HG03439 (cell line): ENCODE measurements at regions not wholly inside any gene's neighbourhood (a gene's known extent, or its start where the extent isn't known, plus 50 kb on each side); places are given as distances from the start of the nearest gene placed in this dataset.
"Not testable (repeated sequence)": the region's sequence is repeated elsewhere in the genome, so short reads cannot be mapped to it uniquely, and the experiment has no call there.

Source experiments
- ATAC-seq: cut with Tn5 transposase; IDR thresholded peaks from one replicate; pipeline ENCODE4 v1.9.1; 2021; ENCODE audit warnings: mild to moderate bottlenecking, moderate library complexity; ENCODE audit not compliant: unreplicated experiment

GRCh38 chr3:178194539-178194938, 341.7 kb upstream of the KCNMB2 start:
- no peak for ATAC-seq

- ATAC-seq = no peak
Measured at GRCh38 chr3:178195824-178196223, 340.4 kb upstream of the KCNMB2 start.

- no peak for ATAC-seq
Measured at GRCh38 chr3:178198329-178198728, 337.9 kb upstream of the KCNMB2 start.

- ATAC-seq = no peak
Measured at GRCh38 chr3:178200316-178200715, 335.9 kb upstream of the KCNMB2 start.

DNA sequence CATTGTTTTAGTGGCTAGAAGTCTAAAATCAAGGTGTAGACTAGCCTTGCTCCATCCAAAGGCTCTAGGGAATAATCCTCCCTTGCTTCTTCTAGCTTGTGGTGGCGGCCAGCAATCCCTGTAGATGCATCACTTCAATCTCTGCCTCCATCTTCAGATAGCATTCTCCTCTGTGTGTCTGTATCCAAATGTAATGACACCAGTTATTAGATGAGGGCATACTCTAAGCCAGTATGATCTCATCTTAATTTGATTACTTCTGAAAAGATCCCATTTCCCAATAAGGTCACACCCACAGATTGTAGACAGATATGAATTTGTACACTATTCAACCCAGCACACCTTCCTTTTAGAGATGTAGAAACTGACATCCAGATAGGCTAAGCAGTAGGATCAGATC, 334.5 kb upstream of the KCNMB2 start:
- no peak for ATAC-seq

GRCh38 chr3:178202194-178202593, 334.0 kb upstream of the KCNMB2 start:
- no peak for ATAC-seq

- ATAC-seq = no peak
Measured at GRCh38 chr3:178203165-178203564, 333.1 kb upstream of the KCNMB2 start.

GRCh38 chr3:178203650-178204049, 332.6 kb upstream of the KCNMB2 start:
- ATAC-seq = no peak

GRCh38 chr3:178205740-178206139, 330.5 kb upstream of the KCNMB2 start:
- no peak for ATAC-seq

GRCh38 chr3:178206521-178206920, 329.7 kb upstream of the KCNMB2 start:
- no peak for ATAC-seq

DNA sequence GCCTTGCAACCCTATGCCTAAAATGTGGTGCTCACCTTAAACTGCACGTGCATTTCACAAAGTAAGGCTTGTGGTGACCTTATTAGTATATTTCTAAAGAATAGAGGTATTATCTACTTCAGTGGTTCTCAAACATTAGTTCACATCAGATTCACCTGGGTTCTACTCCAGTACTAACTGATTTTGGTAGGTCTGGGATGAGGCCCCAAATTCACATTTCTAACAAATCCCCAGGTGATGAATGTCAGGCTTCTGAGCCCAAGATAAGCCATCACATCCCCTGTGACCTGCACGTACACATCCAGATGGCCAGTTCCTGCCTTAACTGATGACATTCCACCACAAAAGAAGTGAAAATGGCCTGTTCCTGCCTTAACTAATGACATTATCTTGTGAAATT, 329.1 kb upstream of the KCNMB2 start:
- ATAC-seq = not testable (repeated sequence)

DNA sequence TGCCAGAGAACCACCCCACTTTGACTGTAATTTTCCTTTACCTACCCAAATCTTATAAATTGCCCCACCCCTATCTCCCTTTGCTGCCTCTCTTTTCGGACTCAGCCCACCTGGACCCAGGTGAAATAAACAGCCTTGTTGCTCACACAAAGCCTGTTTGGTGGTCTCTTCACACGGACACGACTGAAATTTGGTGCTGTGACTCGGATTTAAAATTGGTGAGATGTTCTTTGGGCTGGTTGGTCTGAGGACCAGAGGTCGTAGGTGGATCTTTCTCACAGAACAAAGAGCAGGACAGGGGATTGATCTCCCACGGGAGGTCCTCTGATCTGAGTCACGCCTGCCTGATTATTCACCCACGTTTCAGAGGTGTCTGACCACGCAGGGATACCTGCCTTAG, 328.6 kb upstream of the KCNMB2 start:
- not testable (repeated sequence) for ATAC-seq

- ATAC-seq = not testable (repeated sequence)
Measured at GRCh38 chr3:178209116-178209515, 327.1 kb upstream of the KCNMB2 start.

- ATAC-seq = not testable (repeated sequence)
Measured at GRCh38 chr3:178209618-178210017, 326.6 kb upstream of the KCNMB2 start.

GRCh38 chr3:178211086-178211485, 325.1 kb upstream of the KCNMB2 start:
- ATAC-seq = not testable (repeated sequence)

DNA sequence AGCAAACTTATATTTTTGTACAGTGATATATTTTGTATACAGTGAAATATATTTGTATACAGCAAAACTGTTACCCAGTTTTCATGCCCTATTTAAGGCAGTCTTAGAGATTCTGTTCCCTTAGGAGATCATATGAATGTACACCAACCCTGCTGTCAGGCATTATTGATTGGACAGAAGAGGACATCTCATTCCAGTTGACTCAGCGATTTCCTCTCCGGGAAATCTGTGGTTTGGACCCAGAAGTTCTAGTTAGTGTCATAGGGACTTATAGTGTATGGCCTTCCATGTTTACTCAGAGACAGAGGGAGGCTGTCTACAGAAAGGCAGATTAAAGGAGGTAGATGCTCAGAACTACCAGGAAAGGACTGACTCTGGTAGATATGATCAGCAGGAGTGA, 318.8 kb upstream of the KCNMB2 start:
- ATAC-seq = no peak

DNA sequence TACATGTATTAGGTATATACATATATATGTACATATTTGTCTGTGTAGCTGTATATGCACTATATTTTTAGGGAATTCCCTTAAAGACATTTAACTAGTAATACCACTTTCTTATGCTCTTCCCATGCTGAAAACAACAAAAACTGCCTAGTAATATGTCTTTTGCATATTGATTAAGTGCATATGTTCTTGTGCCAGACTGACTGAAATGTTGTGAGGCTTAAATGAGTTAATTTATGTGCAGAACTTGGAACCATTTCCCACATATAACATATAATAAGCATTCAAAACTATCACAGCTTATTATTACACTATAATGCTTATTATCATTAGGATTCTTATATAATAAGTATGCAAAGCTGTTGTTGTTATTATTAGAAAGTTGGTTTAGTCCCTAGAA, 318.0 kb upstream of the KCNMB2 start:
- ATAC-seq = no peak

- ATAC-seq = not testable (repeated sequence)
Measured at GRCh38 chr3:178219661-178220060, 316.6 kb upstream of the KCNMB2 start.

- ATAC-seq = no peak
Measured at GRCh38 chr3:178223876-178224275, 312.4 kb upstream of the KCNMB2 start.

GRCh38 chr3:178226094-178226493, 310.1 kb upstream of the KCNMB2 start:
- ATAC-seq = no peak

GRCh38 chr3:178231645-178232044, 304.6 kb upstream of the KCNMB2 start:
- no peak for ATAC-seq

- ATAC-seq = no peak
Measured at GRCh38 chr3:178233371-178234071, 302.7 kb upstream of the KCNMB2 start.
